HG03139 (cell line): ENCODE measurements at regions not wholly inside any gene's neighbourhood (a gene's known extent, or its start where the extent isn't known, plus 50 kb on each side); places are given as distances from the start of the nearest gene placed in this dataset.

Source experiments
- ATAC-seq: cut with Tn5 transposase; IDR thresholded peaks from one replicate; pipeline ENCODE4 v1.9.1; 2021; ENCODE audit not compliant: unreplicated experiment

DNA sequence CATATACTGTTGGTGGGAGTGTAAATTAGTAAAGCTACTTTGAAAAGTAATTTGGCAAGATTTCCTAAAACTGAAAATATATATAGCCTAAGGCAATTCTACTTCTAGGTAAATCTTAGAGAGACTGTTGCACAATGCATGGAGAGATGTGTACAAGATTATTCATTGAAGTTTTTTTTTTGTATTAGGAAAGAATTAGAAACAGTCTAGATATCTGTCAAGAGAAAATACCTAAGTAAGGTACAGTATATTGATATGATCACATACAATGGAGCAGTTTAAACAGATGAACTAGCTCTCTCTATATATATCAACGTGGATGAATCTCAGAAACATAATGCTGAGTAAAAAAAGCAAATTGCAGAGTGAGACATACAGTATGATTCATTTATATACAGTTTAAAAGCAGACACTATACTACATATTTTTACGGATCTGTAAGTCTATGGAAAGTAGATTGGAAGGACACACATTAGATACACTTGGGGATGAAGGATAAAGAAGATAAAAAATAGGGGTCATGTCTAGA, 59.3 kb upstream of the ACVR1 start:
- no peak for ATAC-seq

DNA sequence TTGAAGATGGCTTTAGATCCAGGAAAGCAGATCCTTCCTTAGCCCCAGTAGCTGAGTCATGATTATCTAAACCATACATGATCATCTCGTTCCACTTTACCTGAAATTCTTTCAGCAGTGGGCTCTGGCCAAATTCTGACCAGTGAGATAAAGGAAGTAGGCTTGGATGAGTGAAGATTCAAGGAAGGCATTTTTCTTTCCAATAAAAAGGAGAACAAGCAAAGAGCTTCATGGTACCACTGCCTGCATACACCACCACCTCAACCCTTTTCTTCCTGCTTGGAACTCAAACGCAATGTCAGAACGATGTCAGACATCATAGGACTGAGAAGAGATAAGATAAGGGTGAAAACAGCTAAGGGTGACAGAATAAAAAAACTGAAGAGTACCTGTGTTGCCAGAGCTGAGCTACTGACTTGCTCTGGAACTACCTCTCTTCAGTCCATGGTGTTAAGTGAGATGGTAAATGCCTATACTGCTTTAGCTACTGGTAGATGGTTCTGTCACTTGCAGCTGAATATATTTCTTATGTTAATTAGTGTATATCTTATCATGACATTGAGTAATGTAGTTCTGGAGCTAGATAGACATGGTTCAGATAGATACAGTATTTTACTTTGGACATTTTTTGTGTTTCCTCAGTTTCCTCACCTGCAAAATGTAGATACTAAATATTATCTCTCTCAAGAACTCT, 58.7 kb upstream of the ACVR1 start:
- ATAC-seq: no peak

DNA sequence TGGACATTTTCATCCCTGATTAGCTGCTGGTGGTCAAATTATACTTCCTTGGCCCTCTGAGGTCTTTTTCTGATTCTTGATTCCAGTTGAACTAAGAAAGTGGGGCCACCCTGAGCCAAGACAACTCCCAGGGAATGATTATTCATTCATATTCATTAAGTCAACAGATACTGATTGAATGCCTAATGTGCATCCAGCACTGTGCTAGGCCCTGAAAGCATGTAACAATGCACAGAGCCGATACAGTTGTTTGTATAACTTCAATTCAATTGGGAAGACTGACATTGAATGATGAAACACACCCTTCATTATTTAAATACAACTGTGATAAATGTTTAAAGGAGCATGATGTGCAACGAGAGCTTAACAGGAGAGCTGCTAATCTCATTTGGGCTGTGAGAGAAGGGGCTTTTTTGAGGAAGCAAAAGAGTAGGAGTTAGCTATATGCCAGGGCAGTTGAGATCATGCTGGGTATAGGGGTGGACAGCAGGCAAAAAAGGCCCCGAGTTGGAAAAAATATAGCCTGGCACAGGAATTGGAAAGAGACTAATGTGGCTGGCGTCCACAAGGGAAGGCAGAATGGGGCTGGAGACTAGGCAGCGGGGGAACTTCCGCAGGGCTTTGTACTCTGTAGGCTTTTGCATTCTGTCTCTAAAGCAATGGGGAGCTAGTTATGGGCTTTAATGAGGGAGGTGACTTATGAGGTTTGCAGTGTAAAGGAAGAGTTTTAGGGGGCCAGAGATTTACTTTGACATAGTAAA, 57.2 kb upstream of the ACVR1 start:
- ATAC-seq: no peak

DNA sequence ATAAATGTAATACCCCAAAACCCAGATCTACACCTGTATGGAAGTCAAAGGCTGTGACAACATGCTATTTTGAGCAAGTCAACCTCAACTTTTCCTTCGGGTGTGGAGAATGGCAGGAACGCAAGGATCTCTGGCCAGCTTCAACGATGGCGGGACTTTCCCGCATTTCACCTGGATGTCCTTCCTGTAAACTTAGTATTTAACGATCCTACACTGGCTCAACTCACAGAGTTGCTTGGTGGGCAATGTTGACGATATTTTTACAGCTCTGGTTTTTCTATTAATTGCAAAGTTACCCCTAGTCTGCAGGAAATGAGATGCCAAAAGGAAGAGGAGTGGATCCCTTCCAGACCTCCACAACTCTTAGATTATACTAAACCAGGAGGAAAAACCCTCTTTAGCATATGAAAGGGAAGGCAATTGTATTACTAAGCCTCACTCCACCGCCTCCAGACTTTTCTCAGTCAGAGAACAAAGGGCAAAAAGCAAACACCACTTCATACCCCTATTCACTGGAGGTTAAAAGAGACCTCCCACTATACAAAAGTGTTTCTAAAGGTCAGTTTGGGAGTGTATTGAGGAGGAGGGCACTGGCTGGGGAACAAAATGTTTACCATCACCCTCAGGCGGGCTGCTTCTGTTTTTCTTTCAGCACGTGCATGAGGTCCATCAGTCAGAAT, 56.5 kb upstream of the ACVR1 start:
- ATAC-seq: no peak

DNA sequence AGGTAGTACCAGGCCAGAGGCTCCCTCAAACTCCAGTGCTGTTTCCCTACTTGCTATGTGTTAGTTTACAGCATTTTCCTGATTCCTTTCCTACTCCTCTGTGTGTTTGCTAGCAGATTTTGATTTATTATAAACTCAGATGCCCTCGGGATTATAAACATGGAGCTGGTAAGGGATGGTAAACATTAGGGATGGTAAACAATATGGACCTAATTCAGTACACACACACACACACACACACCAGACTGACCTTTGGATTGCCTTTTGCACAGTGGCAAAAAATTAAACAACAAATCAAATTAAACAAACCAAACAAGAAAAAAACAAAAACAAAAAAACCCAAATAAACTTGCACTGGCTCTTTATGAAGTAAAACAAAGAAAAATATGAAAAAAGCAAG, 55.4 kb upstream of the ACVR1 start:
- ATAC-seq: no peak

- ATAC-seq: no peak
Measured at GRCh38 chr2:157930728-157931127, 54.6 kb upstream of the ACVR1 start.

- no peak for ATAC-seq
Measured at GRCh38 chr2:157929871-157930667, 53.9 kb upstream of the ACVR1 start.

GRCh38 chr2:157928372-157928771, 52.2 kb upstream of the ACVR1 start:
- no peak for ATAC-seq

- ATAC-seq: no peak
Measured at GRCh38 chr2:157927155-157927554, 51.0 kb upstream of the ACVR1 start.
